ENCODE measurements at regions not wholly inside any gene's neighbourhood (a gene's known extent, or its start where the extent isn't known, plus 50 kb on each side); places are given as distances from the start of the nearest gene placed in this dataset.
"Not testable (repeated sequence)": the region's sequence is repeated elsewhere in the genome, so short reads cannot be mapped to it uniquely, and the experiment has no call there.

DNA sequence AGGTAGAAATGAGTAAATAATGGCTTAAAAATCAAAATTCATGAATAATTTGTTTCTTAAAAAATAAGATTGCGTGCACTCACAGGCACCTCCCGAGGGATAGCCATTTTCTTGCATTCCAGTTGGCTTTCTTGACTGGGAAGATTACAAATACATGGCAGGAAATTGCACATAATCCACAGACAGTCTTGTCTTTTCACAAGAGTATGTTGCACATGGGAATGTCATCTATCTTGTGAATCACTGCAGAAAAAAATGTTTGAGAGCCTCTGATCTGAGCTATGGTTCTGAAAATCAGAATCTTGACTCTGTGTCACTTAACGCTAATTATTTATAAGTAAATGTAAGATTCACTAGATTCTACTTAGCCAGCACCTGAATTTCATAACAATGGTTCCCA is 74.1 kb upstream of the PRKG1 start:
- DNase-seq, result no peak

DNA sequence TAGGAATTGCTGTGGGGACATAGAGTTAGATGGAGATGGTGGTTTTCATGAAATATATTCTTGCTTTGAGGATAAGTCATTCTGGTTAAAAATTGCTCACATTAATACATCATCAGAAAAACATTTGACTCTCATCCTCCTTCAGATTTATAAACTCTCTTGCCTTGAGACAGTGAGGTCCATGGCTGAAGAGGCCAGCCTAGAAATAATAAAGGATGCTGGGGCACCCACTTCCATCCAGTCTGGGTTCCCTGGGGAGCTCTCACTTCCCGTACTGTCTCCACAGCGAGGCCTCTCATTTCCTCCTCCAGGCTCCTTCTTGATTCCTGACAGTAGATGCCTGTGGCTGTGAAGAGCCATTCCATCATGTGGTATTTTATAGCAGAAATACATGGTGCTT is 73.3 kb upstream of the PRKG1 start:
- DNase-seq, result no peak

DNA sequence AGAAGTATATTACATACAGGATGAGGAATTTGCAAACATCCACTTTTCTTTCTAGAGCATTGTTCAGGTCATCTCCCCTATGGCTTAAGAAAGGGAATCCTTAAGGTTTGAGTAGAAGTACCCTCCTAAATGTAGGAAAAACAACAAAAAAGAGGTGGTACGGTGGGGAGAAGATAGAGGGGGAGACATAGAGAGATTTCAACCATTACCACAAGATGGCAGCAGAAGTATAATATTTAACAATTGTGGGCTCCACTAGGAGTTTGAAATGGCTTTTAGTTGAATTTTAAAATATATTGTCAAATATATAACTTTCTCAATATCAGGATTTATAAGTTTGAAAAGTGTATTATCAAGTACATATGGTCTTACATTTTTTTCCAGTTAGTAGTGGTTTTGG is 72.7 kb upstream of the PRKG1 start:
- DNase-seq, result peak; percentile 3

DNA sequence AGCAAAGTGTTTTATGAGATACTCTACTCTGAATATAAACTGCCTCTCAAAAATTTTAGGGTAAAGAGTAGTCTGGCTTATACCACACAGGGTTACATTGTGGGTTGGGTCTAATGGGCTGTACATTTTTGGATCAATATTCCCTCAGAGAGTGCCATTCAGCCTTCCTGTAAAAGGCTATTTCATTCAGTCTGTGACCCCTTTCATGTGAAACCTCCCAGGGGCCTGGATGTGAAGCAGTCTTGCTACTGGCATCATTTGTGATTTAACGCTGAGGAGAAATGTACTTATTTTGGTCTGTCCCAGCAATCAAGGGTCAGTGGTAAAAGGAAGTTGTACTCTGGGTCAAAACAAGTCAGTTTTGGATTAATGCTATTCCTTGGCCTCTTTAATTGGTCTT is 71.8 kb upstream of the PRKG1 start:
- no peak for DNase-seq

DNA sequence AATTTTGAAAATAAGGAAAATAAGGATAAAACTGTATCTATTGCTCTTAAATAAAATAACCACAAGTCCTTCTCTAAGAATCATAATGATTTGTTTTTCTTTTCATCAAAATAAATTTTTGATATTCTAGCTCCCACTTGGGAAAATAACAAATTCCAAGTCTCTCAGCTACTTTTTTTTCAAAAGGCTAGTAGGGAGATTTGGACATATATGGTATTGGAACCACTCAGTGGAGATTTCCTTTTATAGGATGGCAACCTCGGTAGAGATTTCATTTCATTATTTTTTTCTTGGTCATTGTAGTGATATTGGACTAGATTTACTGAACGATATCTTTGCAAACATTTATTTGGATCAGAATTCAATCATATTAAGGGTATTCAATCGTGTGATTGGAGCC is 69.5 kb upstream of the PRKG1 start:
- DNase-seq, result no peak

DNA sequence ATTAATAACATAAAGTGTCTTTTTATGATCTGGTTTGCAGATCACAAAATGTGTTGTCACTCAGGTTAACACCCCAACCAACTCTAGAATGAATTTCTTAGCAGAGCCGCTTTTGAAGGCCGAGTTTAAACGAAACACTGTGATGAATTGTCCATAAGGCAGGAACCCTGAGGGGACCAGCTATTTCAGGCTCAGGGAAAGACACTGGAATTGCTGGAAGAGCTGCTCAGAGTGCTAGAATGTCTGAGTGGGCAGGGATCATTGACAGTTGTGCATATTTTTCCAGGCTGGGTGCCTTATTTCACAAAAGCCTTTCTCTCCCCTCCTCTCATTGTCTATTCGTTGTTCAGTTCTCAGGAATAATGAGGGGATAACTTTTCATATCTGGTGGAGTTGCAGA is 68.7 kb upstream of the PRKG1 start:
- DNase-seq, result no peak

DNA sequence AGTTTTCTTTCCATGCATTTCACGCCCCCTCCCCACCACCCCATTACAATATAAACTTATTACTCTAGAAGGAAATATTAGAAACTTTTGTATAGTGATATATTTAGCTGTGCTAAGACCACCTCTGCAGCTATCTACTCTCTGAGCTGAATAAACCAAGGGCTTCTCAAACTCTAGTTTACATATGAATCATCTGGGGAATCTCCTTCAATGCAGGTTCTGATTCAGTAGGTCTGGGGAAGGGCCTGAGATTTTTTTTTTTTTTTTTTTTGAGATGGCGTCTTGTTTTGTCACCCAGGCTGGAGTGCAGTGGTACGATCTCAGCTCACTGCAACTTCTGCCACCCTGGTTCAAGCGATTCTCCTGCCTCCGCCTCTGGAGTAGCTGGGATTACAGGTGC is 67.6 kb upstream of the PRKG1 start:
- DNase-seq, result no peak

DNA sequence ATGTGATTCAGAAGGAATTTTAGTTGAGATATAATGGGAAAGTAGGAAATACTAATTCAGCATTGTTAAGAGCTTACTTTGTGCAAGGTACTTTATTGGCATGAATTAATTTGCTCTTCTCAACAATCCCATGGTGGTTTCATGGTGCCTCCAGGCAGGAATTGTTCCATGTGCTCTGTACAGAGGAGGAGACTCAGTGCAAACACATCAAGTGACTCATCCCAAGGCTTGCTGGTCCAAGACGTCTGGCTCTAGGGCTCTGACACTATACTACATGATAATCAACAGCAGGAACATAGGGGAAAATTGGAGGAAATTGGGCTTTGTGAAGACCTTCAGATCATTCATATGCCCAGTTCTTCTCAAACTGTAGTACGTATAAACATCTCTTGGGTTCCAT is 66.5 kb upstream of the PRKG1 start:
- no peak for DNase-seq

DNA sequence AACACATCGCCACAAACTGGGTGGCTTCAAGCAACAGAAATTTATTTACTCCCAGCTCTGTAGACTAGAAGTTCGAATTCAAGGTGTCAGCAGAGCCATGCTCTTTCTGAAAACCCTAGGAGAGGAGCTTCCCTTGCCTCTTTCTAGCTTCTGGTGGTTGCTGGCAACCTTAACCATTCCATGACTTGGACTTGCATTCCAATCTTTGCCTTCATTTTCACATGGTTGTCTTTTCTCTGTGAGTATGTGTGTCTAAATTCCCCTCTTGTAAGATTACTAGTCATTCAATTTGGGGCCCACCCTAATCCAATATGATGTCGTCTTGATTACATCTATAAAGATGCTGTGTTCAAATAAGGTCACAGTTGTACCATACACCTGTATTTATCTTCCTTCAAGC is 65.9 kb upstream of the PRKG1 start:
- DNase-seq, result no peak

DNA sequence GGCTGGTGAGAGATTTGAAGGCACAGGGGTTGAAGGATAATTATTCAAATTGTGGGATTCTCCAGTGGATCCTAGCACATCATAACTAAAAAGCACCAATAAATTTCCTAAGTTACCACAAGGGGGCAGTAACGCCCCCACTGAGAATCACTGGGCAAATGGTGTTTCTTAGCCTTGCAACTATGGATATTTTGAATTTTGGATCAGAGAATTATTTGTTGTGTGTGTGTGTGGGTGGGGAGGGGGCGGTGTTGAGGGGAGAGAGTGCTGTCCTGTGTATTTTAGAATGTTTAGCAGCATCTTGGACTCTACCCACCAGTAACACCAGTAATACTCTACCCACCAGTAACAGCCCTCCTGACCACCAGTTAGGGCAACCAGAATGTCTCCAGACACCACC is 63.3 kb upstream of the PRKG1 start:
- peak; percentile 29 for DNase-seq

DNA sequence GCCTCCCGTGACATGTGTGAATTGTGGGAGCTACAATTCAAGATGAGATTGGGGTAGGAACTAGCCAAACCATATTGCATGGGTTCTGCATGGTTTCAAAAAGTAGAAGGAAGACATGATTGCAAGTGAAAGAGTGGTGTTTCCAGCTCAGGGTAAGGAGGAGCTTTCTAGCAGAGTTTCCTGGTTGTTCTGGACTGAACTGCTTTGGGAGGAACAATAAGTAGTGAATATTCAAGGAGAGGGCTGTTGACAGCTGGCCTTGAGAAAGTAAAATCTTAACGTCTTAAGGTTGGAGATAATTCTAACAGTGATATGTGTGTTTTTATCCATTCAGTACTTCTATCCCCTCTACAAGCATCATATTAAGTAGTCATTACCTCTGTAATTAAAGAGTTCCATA is 62.2 kb upstream of the PRKG1 start:
- DNase-seq, result no peak

DNA sequence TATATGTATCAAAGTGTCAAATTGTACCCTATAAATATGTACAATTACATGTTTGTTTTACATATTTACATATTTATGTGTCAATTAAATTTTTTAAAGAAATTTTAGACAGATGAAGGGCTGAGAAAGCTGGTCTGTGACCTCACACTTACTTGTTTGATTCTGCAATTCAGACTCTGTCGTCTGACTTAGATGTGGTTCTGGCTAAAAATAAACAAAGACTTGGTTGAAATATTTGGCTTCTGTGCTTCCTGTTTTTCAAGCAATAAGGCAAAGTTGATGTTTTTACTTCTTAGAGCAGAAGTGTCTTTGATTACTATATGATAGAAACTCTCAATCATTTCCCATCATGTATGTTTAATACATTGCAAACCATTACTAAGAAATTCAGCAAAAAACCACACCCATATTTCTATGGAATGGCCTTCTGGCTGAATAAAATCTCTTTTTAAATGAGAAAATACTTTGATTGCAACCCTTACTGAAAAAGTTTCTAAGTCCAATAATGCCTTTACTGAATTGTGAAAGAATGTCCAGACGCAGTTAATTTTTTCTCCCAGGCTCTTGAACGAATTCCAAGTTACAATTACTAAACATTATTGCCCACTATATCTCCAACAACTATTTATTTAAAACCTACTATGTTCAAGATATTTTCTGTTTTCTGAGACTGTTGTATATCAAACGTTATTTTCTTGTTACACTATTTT is 59.5 kb upstream of the PRKG1 start:
- no peak for DNase-seq

DNA sequence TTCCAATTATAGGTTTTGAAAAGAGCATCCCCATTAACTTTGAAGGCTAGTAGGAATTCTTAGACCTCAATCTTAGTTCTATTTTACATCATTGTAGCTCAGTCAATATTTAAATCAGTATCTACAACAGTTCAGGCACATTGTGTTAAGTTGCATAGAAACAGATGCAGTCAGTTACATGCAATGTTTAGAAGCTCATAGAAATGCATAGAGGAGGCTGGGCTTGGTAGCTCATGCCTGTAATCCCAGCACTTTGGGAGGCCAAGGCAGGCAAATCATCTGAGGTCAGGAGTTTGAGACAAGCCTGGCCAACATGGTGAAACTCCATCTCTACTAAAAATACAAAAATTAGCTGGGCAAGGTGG is 58.9 kb upstream of the PRKG1 start:
- DNase-seq, result not testable (repeated sequence)

DNA sequence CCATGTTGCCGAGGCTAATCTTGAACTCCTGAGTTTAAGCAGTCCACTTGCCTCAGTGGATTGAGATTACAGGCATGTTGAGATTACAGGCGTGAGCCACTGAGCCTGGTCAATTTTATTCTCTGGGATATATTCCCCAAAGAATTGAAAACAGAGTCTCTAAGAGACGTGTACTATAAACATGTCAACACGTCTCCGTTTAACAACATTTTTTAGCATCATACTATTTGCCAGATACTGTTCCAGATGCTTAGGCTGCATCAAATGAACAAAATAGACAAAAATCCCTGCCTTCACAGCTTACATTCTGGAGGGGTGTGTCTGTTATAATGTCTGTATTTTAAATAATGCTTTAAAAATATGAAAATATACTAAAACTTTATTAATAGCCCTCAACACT is 54.1 kb upstream of the PRKG1 start:
- DNase-seq, result no peak

DNA sequence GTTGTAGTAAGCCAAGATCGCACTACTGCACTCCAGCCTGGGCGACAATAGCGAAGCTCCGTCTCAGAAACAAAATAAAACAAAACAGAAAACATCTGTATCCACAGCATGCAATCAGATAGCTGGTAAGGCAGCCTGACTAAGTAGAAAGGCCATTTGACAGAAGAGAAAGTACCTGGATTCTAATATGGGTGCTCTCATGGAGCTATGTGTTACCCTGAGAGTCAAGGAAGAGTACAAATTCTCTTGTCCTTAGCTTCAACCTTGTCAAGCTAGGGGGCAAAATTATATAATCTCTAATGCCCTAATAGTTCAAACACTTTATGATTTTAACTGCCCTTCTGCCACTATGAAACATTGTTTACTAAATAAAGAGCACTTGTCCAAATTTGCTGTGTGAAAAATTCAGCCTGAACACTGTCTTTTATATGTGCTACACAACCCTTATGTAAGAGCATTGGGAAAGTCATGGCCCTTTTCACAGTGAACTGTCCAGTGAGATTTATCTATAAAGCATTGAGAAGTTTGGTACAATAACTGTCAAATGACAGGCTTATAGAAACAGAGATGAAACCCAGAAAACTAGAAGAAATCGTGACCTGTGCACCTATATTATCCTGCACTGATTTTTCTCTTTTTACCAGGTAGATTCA is 51.2 kb upstream of the PRKG1 start:
- no peak for DNase-seq

DNA sequence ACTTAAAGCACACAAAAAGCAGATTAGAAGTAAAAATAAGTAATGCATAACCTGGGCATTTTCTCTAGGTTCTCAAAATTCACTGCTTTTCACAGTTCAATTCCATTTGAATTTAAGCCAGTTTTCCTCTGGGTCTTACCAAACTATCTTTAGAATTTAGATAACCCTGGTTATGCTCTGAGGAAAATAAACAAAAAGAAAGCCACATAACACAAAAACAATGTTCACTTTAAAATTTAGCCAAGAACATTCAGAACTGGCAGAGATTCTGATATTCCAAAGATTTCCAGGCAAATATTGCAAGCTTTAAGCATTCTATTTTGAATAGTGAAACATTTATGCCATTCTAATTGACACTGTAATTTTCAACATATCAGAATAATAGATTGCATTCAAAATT is 50.7 kb upstream of the PRKG1 start:
- DNase-seq, result no peak
